ENCODE measurements at regions not wholly inside any gene's neighbourhood (a gene's known extent, or its start where the extent isn't known, plus 50 kb on each side); places are given as distances from the start of the nearest gene placed in this dataset.

- Mint-ChIP-seq H3K36me3 (ENCODE audit: insufficient read depth) (peaks cover 2% of the 10 kb centered on the region), H3K27me3 (peaks cover 23% of the 10 kb centered on the region), H3K9me3 (no peaks in the 10 kb centered on the region), H3K27ac (ENCODE audit: low read depth) (no peak overlapping the region), H3K4me3 (no peak overlapping the region), H3K4me1 (no peaks in the 10 kb centered on the region)
- no peak for ATAC-seq (replicated peaks; ENCODE audit: extremely low read depth, poor library complexity, severe bottlenecking)
- no peak for DNase-seq (ENCODE audit: low spot score in 2 of 2)
Observed at GRCh38 chr2:19261061-19261460, 97.4 kb downstream of the OSR1 start.

GRCh38 chr2:19256121-19256601, 102.3 kb downstream of the OSR1 start:
- no peaks in the 10 kb centered on the region for H3K9me3 Mint-ChIP-seq
- no peaks in the 10 kb centered on the region for H3K4me1 Mint-ChIP-seq
- H3K36me3 Mint-ChIP-seq (ENCODE audit: insufficient read depth) = peaks cover 2% of the 10 kb centered on the region
- H3K27me3 Mint-ChIP-seq = peaks cover 14% of the 10 kb centered on the region
- H3K27ac Mint-ChIP-seq (ENCODE audit: low read depth) = no peak overlapping the region
- ATAC-seq (replicated peaks; ENCODE audit: extremely low read depth, poor library complexity, severe bottlenecking) (no peak), DNase-seq (ENCODE audit: low spot score in 2 of 2) (no peak)
- H3K4me3 Mint-ChIP-seq = no peak overlapping the region

GRCh38 chr2:19255481-19255880, 102.9 kb downstream of the OSR1 start:
- no peaks in the 10 kb centered on the region for H3K9me3 Mint-ChIP-seq
- DNase-seq (ENCODE audit: low spot score in 2 of 2) = no peak
- no peak overlapping the region for H3K4me3 Mint-ChIP-seq
- peaks cover 14% of the 10 kb centered on the region for H3K27me3 Mint-ChIP-seq
- H3K27ac Mint-ChIP-seq (ENCODE audit: low read depth) = no peak overlapping the region
- H3K4me1 Mint-ChIP-seq = no peaks in the 10 kb centered on the region
- peaks cover 2% of the 10 kb centered on the region for H3K36me3 Mint-ChIP-seq (ENCODE audit: insufficient read depth)
- no peak for ATAC-seq (replicated peaks; ENCODE audit: extremely low read depth, poor library complexity, severe bottlenecking)

- Mint-ChIP-seq H3K4me1 (no peaks in the 10 kb centered on the region), H3K27ac (ENCODE audit: low read depth) (no peak overlapping the region), H3K36me3 (ENCODE audit: insufficient read depth) (no peaks in the 10 kb centered on the region), H3K27me3 (no peaks in the 10 kb centered on the region), H3K9me3 (no peaks in the 10 kb centered on the region), H3K4me3 (no peak overlapping the region)
- DNase-seq (ENCODE audit: low spot score in 2 of 2) = no peak
- no peak for ATAC-seq (replicated peaks; ENCODE audit: extremely low read depth, poor library complexity, severe bottlenecking)
Observed at GRCh38 chr2:19251554-19251953, 106.9 kb downstream of the OSR1 start.

- H3K4me1 Mint-ChIP-seq = no peaks in the 10 kb centered on the region
- DNase-seq (ENCODE audit: low spot score in 2 of 2) (no peak), ATAC-seq (replicated peaks; ENCODE audit: extremely low read depth, poor library complexity, severe bottlenecking) (no peak)
- H3K9me3 Mint-ChIP-seq = no peaks in the 10 kb centered on the region
- peaks cover 6% of the 10 kb centered on the region for H3K27me3 Mint-ChIP-seq
- H3K36me3 Mint-ChIP-seq (ENCODE audit: insufficient read depth) = no peaks in the 10 kb centered on the region
- H3K4me3 Mint-ChIP-seq = no peak overlapping the region
- no peak overlapping the region for H3K27ac Mint-ChIP-seq (ENCODE audit: low read depth)
Observed at GRCh38 chr2:19250906-19251305, 107.5 kb downstream of the OSR1 start.

- no peaks in the 10 kb centered on the region for H3K36me3 Mint-ChIP-seq (ENCODE audit: insufficient read depth)
- DNase-seq (ENCODE audit: low spot score in 2 of 2) (no peak), ATAC-seq (replicated peaks; ENCODE audit: extremely low read depth, poor library complexity, severe bottlenecking) (no peak)
- no peak overlapping the region for H3K27ac Mint-ChIP-seq (ENCODE audit: low read depth)
- peaks cover 17% of the 10 kb centered on the region for H3K27me3 Mint-ChIP-seq
- H3K9me3 Mint-ChIP-seq = no peaks in the 10 kb centered on the region
- no peaks in the 10 kb centered on the region for H3K4me1 Mint-ChIP-seq
- no peak overlapping the region for H3K4me3 Mint-ChIP-seq
Observed at GRCh38 chr2:19247186-19247585, 111.2 kb downstream of the OSR1 start.

- Mint-ChIP-seq H3K36me3 (ENCODE audit: insufficient read depth) (no peaks in the 10 kb centered on the region), H3K4me1 (no peaks in the 10 kb centered on the region), H3K9me3 (no peaks in the 10 kb centered on the region), H3K27ac (ENCODE audit: low read depth) (no peak overlapping the region), H3K4me3 (no peak overlapping the region), H3K27me3 (peaks cover 18% of the 10 kb centered on the region)
- DNase-seq (ENCODE audit: low spot score in 2 of 2) = no peak
- ATAC-seq (replicated peaks; ENCODE audit: extremely low read depth, poor library complexity, severe bottlenecking) = no peak
Observed at GRCh38 chr2:19246496-19246895, 111.9 kb downstream of the OSR1 start.

GRCh38 chr2:19244460-19245363, 113.7 kb downstream of the OSR1 start:
- no peak for DNase-seq (ENCODE audit: low spot score in 2 of 2)
- H3K4me1 Mint-ChIP-seq = no peaks in the 10 kb centered on the region

GRCh38 chr2:19238440-19239060, 119.9 kb downstream of the OSR1 start:
- no peak overlapping the region for H3K4me3 Mint-ChIP-seq
- no peaks in the 10 kb centered on the region for H3K36me3 Mint-ChIP-seq (ENCODE audit: insufficient read depth)
- no peak for DNase-seq (ENCODE audit: low spot score in 2 of 2)
- no peaks in the 10 kb centered on the region for H3K9me3 Mint-ChIP-seq
- no peak for ATAC-seq (replicated peaks; ENCODE audit: extremely low read depth, poor library complexity, severe bottlenecking)
- H3K27me3 Mint-ChIP-seq = peaks cover 27% of the 10 kb centered on the region
- no peaks in the 10 kb centered on the region for H3K4me1 Mint-ChIP-seq
- no peak overlapping the region for H3K27ac Mint-ChIP-seq (ENCODE audit: low read depth)

More at GRCh38 chr2:19244460-19245363, 113.7 kb downstream of the OSR1 start:
- Mint-ChIP-seq H3K27ac (ENCODE audit: low read depth) (no peak overlapping the region), H3K9me3 (no peaks in the 10 kb centered on the region), H3K27me3 (peaks cover 35% of the 10 kb centered on the region), H3K4me3 (no peak overlapping the region), H3K36me3 (ENCODE audit: insufficient read depth) (no peaks in the 10 kb centered on the region)
- no peak for ATAC-seq (replicated peaks; ENCODE audit: extremely low read depth, poor library complexity, severe bottlenecking)

- Mint-ChIP-seq H3K4me3 (no peak overlapping the region), H3K27ac (ENCODE audit: low read depth) (no peak overlapping the region), H3K36me3 (ENCODE audit: insufficient read depth) (no peaks in the 10 kb centered on the region), H3K9me3 (no peaks in the 10 kb centered on the region), H3K27me3 (peaks cover 13% of the 10 kb centered on the region), H3K4me1 (no peaks in the 10 kb centered on the region)
- no peak for DNase-seq (ENCODE audit: low spot score in 2 of 2)
- no peak for ATAC-seq (replicated peaks; ENCODE audit: extremely low read depth, poor library complexity, severe bottlenecking)
Observed at GRCh38 chr2:19235308-19235707, 123.1 kb downstream of the OSR1 start.

GRCh38 chr2:19232312-19232711, 126.1 kb downstream of the OSR1 start:
- H3K27me3 Mint-ChIP-seq = peaks cover 6% of the 10 kb centered on the region
- no peaks in the 10 kb centered on the region for H3K4me1 Mint-ChIP-seq
- ATAC-seq (replicated peaks; ENCODE audit: extremely low read depth, poor library complexity, severe bottlenecking) (no peak), DNase-seq (ENCODE audit: low spot score in 2 of 2) (no peak)
- no peaks in the 10 kb centered on the region for H3K9me3 Mint-ChIP-seq
- H3K36me3 Mint-ChIP-seq (ENCODE audit: insufficient read depth) = no peaks in the 10 kb centered on the region
- H3K27ac Mint-ChIP-seq (ENCODE audit: low read depth) = no peak overlapping the region
- H3K4me3 Mint-ChIP-seq = no peak overlapping the region

GRCh38 chr2:19231625-19232024, 126.8 kb downstream of the OSR1 start:
- H3K27ac Mint-ChIP-seq (ENCODE audit: low read depth) = no peak overlapping the region
- H3K9me3 Mint-ChIP-seq = no peaks in the 10 kb centered on the region
- DNase-seq (ENCODE audit: low spot score in 2 of 2) (no peak), ATAC-seq (replicated peaks; ENCODE audit: extremely low read depth, poor library complexity, severe bottlenecking) (no peak)
- H3K4me1 Mint-ChIP-seq = no peaks in the 10 kb centered on the region
- H3K4me3 Mint-ChIP-seq = no peak overlapping the region
- no peaks in the 10 kb centered on the region for H3K27me3 Mint-ChIP-seq
- H3K36me3 Mint-ChIP-seq (ENCODE audit: insufficient read depth) = no peaks in the 10 kb centered on the region

GRCh38 chr2:19230626-19231025, 127.8 kb downstream of the OSR1 start:
- Mint-ChIP-seq H3K36me3 (ENCODE audit: insufficient read depth) (no peaks in the 10 kb centered on the region), H3K4me3 (no peak overlapping the region), H3K27me3 (no peaks in the 10 kb centered on the region), H3K9me3 (no peaks in the 10 kb centered on the region), H3K27ac (ENCODE audit: low read depth) (no peak overlapping the region), H3K4me1 (no peaks in the 10 kb centered on the region)
- DNase-seq (ENCODE audit: low spot score in 2 of 2) (no peak), ATAC-seq (replicated peaks; ENCODE audit: extremely low read depth, poor library complexity, severe bottlenecking) (no peak)

All from central memory CD8-positive, alpha-beta T cell (primary cell).